ENCODE measurements at regions not wholly inside any gene's neighbourhood (a gene's known extent, or its start where the extent isn't known, plus 50 kb on each side); places are given as distances from the start of the nearest gene placed in this dataset.

DNA sequence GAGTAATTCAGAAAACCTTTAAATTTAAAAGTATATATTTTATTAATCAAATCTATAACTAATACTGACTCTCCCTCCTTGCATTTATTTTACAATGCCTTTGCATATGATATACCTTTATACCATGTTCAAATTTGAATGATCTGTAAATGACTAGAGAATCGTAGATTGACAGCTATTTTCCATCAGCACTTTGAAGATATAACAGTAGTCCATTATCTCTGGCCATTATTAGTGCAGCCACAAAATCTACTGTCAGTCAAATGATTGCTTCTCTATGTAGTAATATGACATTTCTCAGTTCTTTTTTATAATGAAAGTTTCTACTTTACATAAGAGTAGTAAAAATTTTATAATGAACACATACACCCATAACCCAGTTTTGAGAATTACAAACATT, 1054.8 kb upstream of the B3GALT2 start:
- TF ChIP-seq GATA3 (IDR thresholded peaks at IDR 0.05; ENCODE audit: low read depth, low read length) (no peak), GATA2 (IDR thresholded peaks at IDR 0.05; ENCODE audit: low read depth, low read length) (no peak)
